HG03571 (cell line): ENCODE measurements at regions not wholly inside any gene's neighbourhood (a gene's known extent, or its start where the extent isn't known, plus 50 kb on each side); places are given as distances from the start of the nearest gene placed in this dataset.

Experiments
- ATAC-seq: cut with Tn5 transposase; IDR thresholded peaks from one replicate; pipeline ENCODE4 v1.9.1; 2021; ENCODE audit not compliant: unreplicated experiment

- ATAC-seq, result peak; percentile 65
These were observed 305.4 kb upstream of the HS6ST1 start for GRCh38 chr2:128623776-128624761.

GRCh38 chr2:128624956-128625355, 306.3 kb upstream of the HS6ST1 start:
- ATAC-seq, result no peak

GRCh38 chr2:128625421-128625820, 306.8 kb upstream of the HS6ST1 start:
- no peak for ATAC-seq

DNA sequence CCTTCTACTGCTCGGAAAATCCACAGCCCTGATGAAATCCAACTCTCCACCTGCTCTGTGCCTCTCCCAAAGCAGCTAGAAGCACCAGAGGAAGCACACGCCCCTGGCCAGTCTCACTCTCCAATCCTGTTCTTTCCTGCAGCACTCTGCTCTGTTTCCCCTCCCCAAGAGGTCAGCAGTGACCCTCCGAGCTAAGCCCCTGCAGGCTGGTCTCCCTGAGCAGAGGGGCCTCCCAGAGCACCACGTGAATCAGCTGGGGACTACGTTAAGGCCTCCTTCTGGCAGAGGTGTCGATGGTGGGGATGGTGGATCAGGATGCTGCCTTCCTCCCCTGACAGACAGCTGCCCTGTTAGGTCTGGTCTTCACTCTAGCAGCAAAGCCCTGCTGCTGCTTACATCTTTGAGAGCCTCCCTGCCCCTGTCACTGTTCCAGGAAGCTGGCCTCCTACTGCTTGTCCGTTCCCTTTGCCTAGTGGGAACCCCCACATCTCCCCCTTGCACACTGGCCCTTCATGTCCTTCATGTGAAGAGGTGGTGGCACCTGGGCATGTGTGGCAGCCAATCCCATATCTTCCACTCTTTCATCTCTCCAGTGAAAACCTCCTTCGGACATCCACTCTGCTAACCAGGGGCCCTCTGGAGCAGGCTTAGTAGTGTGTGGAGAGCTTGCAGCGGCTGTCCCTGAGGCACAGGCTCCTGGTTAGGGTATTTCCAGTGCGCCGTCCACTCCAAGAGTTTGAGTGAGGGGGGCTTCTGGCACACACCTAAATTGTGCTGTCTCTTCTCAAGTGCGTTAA, 307.5 kb upstream of the HS6ST1 start:
- no peak for ATAC-seq

DNA sequence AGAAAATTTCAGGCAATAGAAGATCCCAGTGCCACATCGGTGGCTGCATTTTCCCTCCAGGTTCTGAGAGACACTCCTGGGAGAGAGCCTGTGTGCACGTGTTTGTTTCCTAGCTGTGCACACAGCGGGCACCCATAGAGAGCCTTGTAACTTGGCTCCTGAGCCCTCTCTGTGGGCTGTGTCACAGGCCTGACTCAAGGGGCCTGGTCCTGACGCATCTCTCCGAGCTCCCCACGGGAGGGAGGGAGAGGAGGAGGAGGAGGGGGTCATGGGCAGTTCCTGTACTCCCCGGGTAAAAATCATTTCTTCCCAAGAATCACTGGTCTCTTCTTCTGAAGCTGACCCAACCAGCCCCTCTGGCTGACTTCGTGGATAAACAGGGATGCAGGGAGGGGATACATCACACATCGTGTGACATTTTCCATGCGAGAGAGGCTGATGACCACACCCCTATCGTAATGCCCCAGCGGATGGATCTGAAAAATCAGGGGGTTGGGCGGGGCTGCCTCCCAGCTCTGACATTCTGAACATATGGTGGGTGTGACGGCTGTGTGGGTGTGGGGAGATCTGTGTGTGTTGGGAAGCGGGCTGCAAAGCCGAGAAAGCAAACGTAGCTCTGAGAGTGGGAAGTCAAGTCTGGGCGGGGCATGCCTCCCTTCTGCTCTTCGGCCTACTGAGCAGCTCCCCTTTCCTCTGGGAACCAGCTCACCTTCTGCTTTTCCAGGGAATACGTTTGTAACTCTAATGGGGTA, 308.3 kb upstream of the HS6ST1 start:
- no peak for ATAC-seq

DNA sequence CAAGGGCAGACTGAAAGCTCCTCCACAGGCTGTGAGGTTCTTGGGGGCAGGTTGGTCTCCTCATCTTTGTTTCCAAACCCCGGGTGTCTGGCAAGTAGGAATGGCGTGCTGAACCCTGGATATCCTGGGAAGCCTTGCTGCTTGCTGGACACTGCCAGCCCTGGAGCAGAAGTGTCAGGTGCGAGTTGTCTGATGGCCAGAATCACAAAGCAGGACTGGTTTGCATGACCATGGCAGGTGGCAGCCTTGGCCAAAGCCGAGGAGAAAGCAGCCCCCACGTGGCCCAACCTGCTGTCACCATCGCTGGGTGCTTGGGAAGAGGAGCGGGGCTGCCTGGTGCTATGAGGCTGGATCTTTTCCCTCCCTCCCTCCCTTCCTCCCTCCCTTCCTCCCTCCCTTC, 309.5 kb upstream of the HS6ST1 start:
- ATAC-seq, result no peak

DNA sequence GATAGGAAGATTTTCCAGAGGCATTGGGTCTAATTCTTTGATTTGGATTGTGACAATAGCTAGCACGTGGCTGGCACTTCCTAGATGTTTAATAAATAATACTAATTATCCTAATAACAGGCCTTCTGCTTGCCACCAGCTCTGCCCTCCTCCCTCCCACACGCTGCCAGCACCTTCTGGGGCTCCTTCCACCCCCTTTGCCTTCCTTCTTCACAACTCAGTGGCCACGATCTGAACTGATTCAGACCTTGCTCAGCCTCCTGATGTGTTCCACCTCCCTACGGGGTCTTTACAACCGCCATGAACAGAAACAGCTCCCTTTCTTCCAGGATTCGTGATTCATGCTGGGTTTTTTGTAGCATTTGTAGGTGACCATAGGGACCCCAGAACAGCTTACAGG, 310.3 kb upstream of the HS6ST1 start:
- ATAC-seq, result no peak

GRCh38 chr2:128630974-128631697, 312.5 kb upstream of the HS6ST1 start:
- no peak for ATAC-seq

DNA sequence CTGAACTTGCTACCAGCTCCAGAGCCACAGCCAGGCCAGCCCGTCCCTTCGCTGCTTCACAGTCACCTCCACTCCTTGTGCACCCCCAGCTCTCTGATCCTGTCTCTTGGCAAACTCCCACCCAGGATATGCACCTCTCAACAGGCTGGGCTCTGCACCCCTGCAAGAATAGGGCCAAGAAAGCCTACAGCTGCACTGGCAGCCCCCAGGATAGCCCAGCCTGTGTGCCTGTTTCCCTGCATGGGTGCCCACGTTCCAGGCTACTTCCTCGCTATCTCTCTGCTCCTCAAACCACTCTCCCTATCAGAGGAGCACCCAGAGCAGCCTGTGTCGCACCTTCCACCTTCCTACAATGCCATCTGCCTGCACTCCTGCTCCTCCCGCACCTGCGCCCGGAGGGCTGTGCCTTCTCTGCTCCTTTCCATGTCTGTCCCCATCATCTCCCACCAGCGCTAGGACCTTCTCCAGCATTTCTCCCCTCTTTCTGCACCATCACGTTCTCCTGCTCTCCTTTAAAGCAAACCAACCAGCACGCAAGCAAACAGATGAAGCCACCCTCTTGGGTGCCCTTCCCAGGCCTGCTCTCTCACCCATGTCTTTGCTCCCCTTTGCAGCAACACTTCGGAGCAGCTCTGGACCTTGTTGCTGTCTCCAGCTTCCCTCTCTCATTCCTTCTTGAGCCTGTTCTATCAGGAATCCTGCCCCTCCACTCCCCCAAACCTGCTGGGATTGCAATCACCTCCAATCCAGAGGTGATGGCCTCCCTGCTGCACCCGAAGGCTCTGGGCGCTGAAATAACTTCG, 313.2 kb upstream of the HS6ST1 start:
- no peak for ATAC-seq

GRCh38 chr2:128632501-128632800, 313.8 kb upstream of the HS6ST1 start:
- no peak for ATAC-seq

DNA sequence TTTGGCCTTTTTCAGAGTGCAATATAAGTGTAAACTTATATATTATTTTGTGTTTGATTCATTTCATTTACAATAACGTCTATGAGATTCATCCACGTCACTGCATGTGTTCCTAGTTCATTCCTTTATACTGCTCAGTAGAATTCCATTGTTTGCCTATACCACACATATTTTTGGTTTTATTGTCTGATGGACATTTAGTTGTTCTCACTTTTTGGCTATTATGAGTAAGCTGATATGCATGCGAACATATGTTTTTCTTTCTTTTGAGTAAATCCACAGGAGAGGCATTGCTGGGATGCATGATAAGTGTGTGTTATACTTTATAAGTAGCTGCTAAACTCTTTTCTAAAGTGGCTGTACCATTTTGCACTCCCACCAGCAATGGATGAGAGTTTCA, 314.8 kb upstream of the HS6ST1 start:
- ATAC-seq, result no peak

DNA sequence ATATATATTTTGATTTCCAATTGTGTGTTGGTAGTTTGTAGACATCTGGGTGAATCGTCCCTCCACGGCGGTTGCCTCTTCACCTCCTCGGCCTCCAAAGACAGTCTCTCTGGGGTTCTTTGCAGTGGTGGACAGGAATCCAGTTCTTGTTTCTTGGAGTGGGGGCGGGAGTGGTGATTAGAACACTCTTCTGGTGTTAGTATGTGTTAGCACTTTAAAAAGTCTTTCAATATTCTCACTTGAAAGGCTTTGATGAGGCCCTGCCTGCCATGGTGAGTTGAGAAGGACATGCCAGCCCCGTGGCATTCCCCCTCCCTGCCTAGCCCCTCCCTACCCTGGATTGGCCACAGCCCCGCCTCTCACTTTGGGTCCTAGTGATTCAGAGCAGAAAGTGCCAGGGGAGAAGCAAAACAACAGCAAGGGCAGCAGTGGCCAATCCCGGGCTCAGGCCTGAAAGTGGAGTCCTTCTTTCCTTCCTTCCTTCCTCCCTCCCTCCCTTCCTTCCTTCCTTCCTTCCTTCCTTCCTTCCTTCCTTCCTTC, 316.8 kb upstream of the HS6ST1 start:
- no peak for ATAC-seq

- no peak for ATAC-seq
These were observed 318.1 kb upstream of the HS6ST1 start for GRCh38 chr2:128636802-128637147.

- ATAC-seq, result no peak
These were observed 318.9 kb upstream of the HS6ST1 start for GRCh38 chr2:128637481-128638155.

DNA sequence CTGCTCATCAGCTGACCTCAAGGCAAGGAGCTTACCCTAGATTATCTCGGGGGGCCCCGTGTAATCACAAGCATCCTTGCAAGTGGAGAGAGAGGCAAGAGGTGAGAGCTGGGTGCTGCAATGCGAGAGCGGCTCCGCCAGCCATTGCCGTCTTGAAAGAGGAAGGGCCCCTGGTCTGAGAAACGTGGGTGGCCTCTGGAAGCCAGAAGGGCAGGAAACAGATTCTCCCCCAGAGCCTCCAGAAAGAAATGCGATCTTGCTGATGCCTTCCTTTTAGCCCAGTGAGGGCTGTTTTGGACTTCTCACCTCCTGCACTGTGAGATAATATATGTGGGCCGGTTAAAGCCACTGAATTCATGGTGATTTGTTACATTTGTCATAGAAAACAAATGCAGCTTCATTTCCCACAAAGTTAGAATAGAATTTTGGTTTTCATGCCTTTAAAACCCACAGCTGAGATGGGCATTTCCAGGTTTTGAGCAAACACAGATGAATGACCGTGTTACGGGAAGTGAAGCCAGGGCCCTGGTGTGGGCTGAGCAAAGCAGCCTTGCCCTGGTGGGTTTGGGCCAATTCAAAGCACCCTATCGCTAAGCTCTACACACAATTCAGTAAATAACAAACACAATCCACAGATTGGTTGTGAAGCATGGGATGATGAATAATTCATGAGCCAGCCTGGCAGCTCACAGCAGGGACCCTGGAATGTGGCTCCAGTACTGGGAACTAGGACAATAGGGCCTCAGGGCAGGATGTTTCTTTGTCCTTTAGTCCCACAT, 319.9 kb upstream of the HS6ST1 start:
- no peak for ATAC-seq

- ATAC-seq, result no peak
These were observed 320.4 kb upstream of the HS6ST1 start for GRCh38 chr2:128639120-128639477.

- no peak for ATAC-seq
These were observed 321.0 kb upstream of the HS6ST1 start for GRCh38 chr2:128639693-128640092.

GRCh38 chr2:128640166-128640844, 321.6 kb upstream of the HS6ST1 start:
- ATAC-seq, result no peak
